ENCODE measurements at regions not wholly inside any gene's neighbourhood (a gene's known extent, or its start where the extent isn't known, plus 50 kb on each side); places are given as distances from the start of the nearest gene placed in this dataset.

DNA sequence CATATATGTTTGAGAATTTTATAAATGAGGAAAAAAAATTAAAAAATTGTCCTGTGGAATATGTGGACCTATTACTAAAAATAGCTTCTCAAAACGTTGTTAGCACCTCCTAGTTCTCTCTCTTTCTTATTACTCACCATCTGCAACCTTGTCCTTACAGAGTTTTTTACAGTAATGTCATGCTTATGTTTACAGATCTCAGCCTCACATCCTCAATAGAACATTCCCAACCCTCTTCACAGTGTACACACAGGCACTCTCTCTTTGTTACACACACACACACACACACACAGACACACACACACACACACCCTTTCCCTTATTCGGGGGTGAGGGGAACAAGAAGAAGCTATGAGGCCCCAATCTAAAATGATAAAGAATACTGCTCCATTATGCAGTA is 197.7 kb downstream of the SLITRK6 start:
- TF ChIP-seq, protein P1, sequence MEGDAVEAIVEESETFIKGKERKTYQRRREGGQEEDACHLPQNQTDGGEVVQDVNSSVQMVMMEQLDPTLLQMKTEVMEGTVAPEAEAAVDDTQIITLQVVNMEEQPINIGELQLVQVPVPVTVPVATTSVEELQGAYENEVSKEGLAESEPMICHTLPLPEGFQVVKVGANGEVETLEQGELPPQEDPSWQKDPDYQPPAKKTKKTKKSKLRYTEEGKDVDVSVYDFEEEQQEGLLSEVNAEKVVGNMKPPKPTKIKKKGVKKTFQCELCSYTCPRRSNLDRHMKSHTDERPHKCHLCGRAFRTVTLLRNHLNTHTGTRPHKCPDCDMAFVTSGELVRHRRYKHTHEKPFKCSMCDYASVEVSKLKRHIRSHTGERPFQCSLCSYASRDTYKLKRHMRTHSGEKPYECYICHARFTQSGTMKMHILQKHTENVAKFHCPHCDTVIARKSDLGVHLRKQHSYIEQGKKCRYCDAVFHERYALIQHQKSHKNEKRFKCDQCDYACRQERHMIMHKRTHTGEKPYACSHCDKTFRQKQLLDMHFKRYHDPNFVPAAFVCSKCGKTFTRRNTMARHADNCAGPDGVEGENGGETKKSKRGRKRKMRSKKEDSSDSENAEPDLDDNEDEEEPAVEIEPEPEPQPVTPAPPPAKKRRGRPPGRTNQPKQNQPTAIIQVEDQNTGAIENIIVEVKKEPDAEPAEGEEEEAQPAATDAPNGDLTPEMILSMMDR (IDR thresholded peaks at IDR 0.05): no peak
- TF ChIP-seq POLR2A (IDR thresholded peaks at IDR 0.05): no peak
